Esophagus squamous epithelium (tissue), 4 donors: ENCODE measurements at regions not wholly inside any gene's neighbourhood (a gene's known extent, or its start where the extent isn't known, plus 50 kb on each side); places are given as distances from the start of the nearest gene placed in this dataset.

Source experiments
- CTCF ChIP-seq, 6 experiments: fragments of 450-650 bp in 4 of 6; fragments of 200-600 bp in 2 of 6; sonication (generic) in 2 of 6; IDR thresholded peaks; one replicate each; pipeline ENCODE4 v1.5.1; 2016 to 2019; ENCODE audit warnings: antibody characterized with exemption in 6 of 6, mild to moderate bottlenecking in 4 of 6, moderate library complexity in 4 of 6
- POLR2A ChIP-seq, 4 donors: fragments of 450-650 bp; IDR thresholded peaks; one replicate each; pipeline ENCODE4 v1.6.1; 2017; ENCODE audit warnings: antibody characterized with exemption in 4 of 4, mild to moderate bottlenecking in 4 of 4, moderate library complexity in 3 of 4

- TF ChIP-seq CTCF (IDR thresholded peaks at IDR 0.05) (no peak), POLR2A (IDR thresholded peaks at IDR 0.05) (no peak)
Observed at GRCh38 chr14:28280997-28281598, 485.5 kb upstream of the FOXG1 start.
